Keratinocyte (primary cell): ENCODE measurements at regions not wholly inside any gene's neighbourhood (a gene's known extent, or its start where the extent isn't known, plus 50 kb on each side); places are given as distances from the start of the nearest gene placed in this dataset.

Experiments used
- DNase-seq: peaks from one replicate; pipeline ENCODE4 v3.0.0-alpha.2; 2011; ENCODE audit warnings: low read depth, missing footprints, low spot score
- FAIRE-seq: peaks from 2 replicates; lab custom pipeline; 2011; peaks lifted over from hg19 to GRCh38; lab: Jason Lieb, UNC
- H2AFZ ChIP-seq: 2 replicates; pipeline ENCODE4 v1.6.0; 2012; ENCODE audit warnings: low read length, control low read depth, inconsistent platforms; ENCODE audit not compliant: control insufficient read depth
- H3K27ac ChIP-seq: 2 replicates; pipeline ENCODE4 v1.5.1; 2011; ENCODE audit warnings: low read length; ENCODE audit not compliant: control insufficient read depth, insufficient read depth
- H3K27me3 ChIP-seq: 3 replicates; pipeline ENCODE4 v1.6.0; 2011; ENCODE audit warnings: low read length; ENCODE audit not compliant: control insufficient read depth, insufficient read depth; ENCODE audit errors: extremely low read depth
- H3K36me3 ChIP-seq, 2 experiments: 2 replicates in 1 of 2; 3 replicates in 1 of 2; pipeline ENCODE4 v1.5.1; 2011; ENCODE audit warnings: low read length in 2 of 2, mild to moderate bottlenecking in 1 of 2; ENCODE audit not compliant: control insufficient read depth in 2 of 2, insufficient read depth in 2 of 2; ENCODE audit errors: extremely low read depth in 1 of 2
- H3K4me1 ChIP-seq: 3 replicates; pipeline ENCODE4 v1.5.1; 2011; ENCODE audit warnings: low read length; ENCODE audit not compliant: control insufficient read depth, insufficient read depth; ENCODE audit errors: extremely low read depth
- H3K4me2 ChIP-seq: 3 replicates; pipeline ENCODE4 v1.6.0; 2011; ENCODE audit warnings: low read depth, low read length; ENCODE audit not compliant: control insufficient read depth, insufficient read depth; ENCODE audit errors: extremely low read depth
- H3K4me3 ChIP-seq, 3 experiments: fragments of 200-600 bp in 1 of 3; sonication (generic) in 1 of 3; 2 replicates in 2 of 3; 3 replicates in 1 of 3; pipeline ENCODE4 v1.5.1; 2011 to 2016; ENCODE audit warnings: low read length in 3 of 3, mild to moderate bottlenecking in 3 of 3, control low read depth in 2 of 3, inconsistent platforms in 1 of 3, low read depth in 1 of 3, mixed read lengths in 1 of 3, mixed run types in 1 of 3, moderate library complexity in 1 of 3; ENCODE audit not compliant: control insufficient read depth in 2 of 3, insufficient read depth in 2 of 3; ENCODE audit errors: extremely low read depth in 1 of 3
- H3K79me2 ChIP-seq: 2 replicates; pipeline ENCODE4 v1.6.0; 2012; ENCODE audit warnings: low read length; ENCODE audit not compliant: control insufficient read depth, insufficient read depth
- H3K9ac ChIP-seq: 3 replicates; pipeline ENCODE4 v1.6.0; 2011; ENCODE audit warnings: low read length; ENCODE audit not compliant: control insufficient read depth, insufficient read depth; ENCODE audit errors: extremely low read depth
- H3K9me1 ChIP-seq: 3 replicates; pipeline ENCODE4 v1.6.0; 2011; ENCODE audit warnings: low read length; ENCODE audit not compliant: control insufficient read depth, insufficient read depth; ENCODE audit errors: extremely low read depth
- H3K9me3 ChIP-seq: 2 replicates; pipeline ENCODE4 v1.5.1; 2012; ENCODE audit warnings: low read depth, low read length; ENCODE audit not compliant: control insufficient read depth
- H4K20me1 ChIP-seq: 3 replicates; pipeline ENCODE4 v1.6.0; 2011; ENCODE audit warnings: low read length; ENCODE audit not compliant: control insufficient read depth, insufficient read depth; ENCODE audit errors: extremely low read depth
- CTCF ChIP-seq, 3 experiments: IDR thresholded peaks in 1 of 3; conservative IDR thresholded peaks in 1 of 3; optimal IDR thresholded peaks in 1 of 3; 2 replicates in 2 of 3; 3 replicates in 1 of 3; pipeline versions ENCODE3 to v1.5.1; 2011; ENCODE audit warnings: low read length in 3 of 3, mild to moderate bottlenecking in 3 of 3, moderate library complexity in 2 of 3, control low read depth in 1 of 3, inconsistent platforms in 1 of 3; ENCODE audit not compliant: insufficient read depth in 2 of 3; ENCODE audit errors: extremely low read depth in 1 of 3
- EZH2 ChIP-seq: IDR thresholded peaks from one replicate; pipeline ENCODE4 v1.6.1; 2012; ENCODE audit warnings: inconsistent platforms, mild to moderate bottlenecking, low read length, moderate library complexity
- dilution Hi-C: fragments of 300-500 bp; cut with MboI; formaldehyde crosslinking; loops from one replicate; pipeline ENCODE4 v1.7.0; 2020; ENCODE audit warnings: low sequenced_read_pairs; ENCODE audit not compliant: extremely low pct_ligation_motif_present

- no peak overlapping the region for H2AFZ ChIP-seq
- no peaks in the 10 kb centered on the region for H3K4me1 ChIP-seq
- no peaks in the 10 kb centered on the region for H3K9me1 ChIP-seq
- dilution Hi-C loops = no loop called here
- TF ChIP-seq CTCF (optimal IDR thresholded peaks at IDR 0.05 in 1 of 3, IDR thresholded peaks at IDR 0.05 in 1 of 3, conservative IDR thresholded peaks at IDR 0.05 in 1 of 3; ENCODE audit: extremely low read depth in 1 of 3, insufficient read depth in 2 of 3, low read length in 3 of 3) = no peak
- no peak for TF ChIP-seq EZH2
- no peaks in the 10 kb centered on the region for H3K9me3 ChIP-seq
- H3K4me3 ChIP-seq = no peak overlapping the region
- no peaks in the 10 kb centered on the region for H4K20me1 ChIP-seq
- no peaks in the 10 kb centered on the region for H3K36me3 ChIP-seq
- H3K27me3 ChIP-seq = no peaks in the 10 kb centered on the region
- no peak overlapping the region for H3K9ac ChIP-seq
- H3K27ac ChIP-seq = no peak overlapping the region
- no peaks in the 10 kb centered on the region for H3K79me2 ChIP-seq
- H3K4me2 ChIP-seq = no peak overlapping the region
- FAIRE-seq (no peak), DNase-seq (no peak)
Measured at GRCh38 chr4:56286763-56287162, 100.5 kb downstream of the AASDH start.

- no peaks in the 10 kb centered on the region for H3K27me3 ChIP-seq
- no peaks in the 10 kb centered on the region for H4K20me1 ChIP-seq
- H3K4me3 ChIP-seq = no peak overlapping the region
- no peaks in the 10 kb centered on the region for H3K79me2 ChIP-seq
- H3K9me1 ChIP-seq = no peaks in the 10 kb centered on the region
- no peaks in the 10 kb centered on the region for H3K9me3 ChIP-seq
- DNase-seq (no peak), FAIRE-seq (no peak)
- no peaks in the 10 kb centered on the region for H3K36me3 ChIP-seq
- H3K4me1 ChIP-seq = no peaks in the 10 kb centered on the region
- no peak overlapping the region for H2AFZ ChIP-seq
- H3K27ac ChIP-seq = no peak overlapping the region
- TF ChIP-seq CTCF (optimal IDR thresholded peaks at IDR 0.05 in 1 of 3, IDR thresholded peaks at IDR 0.05 in 1 of 3, conservative IDR thresholded peaks at IDR 0.05 in 1 of 3; ENCODE audit: extremely low read depth in 1 of 3, insufficient read depth in 2 of 3, low read length in 3 of 3) (no peak), EZH2 (no peak)
- no peak overlapping the region for H3K4me2 ChIP-seq
- dilution Hi-C loops = no loop called here
- H3K9ac ChIP-seq = no peak overlapping the region
Measured at GRCh38 chr4:56283375-56283774, 103.9 kb downstream of the AASDH start.
